Left lobe of liver (tissue), 2 donors: ENCODE measurements at regions not wholly inside any gene's neighbourhood (a gene's known extent, or its start where the extent isn't known, plus 50 kb on each side); places are given as distances from the start of the nearest gene placed in this dataset.
A peak's percentile ranks its signal among the peaks of the same experiment; 100 is the strongest.
"Not testable (repeated sequence)": the region's sequence is repeated elsewhere in the genome, so short reads cannot be mapped to it uniquely, and the experiment has no call there.

Source experiments
- ATAC-seq: fragments of 200-7000 bp; cut with Tn5 transposase; one replicate; pipeline ENCODE4 v1.9.1; 2020; ENCODE audit warnings: mild to moderate bottlenecking, moderate library complexity
- DNase-seq: peaks from one replicate; pipeline ENCODE4 v3.0.0-alpha.2; 2020; ENCODE audit warnings: low spot score
- donor health status: DM: no; HTN: no; CAD: no; lungs with moderate emphysema.
- donor health status: DM: no; HTN: yes; CAD: no.

DNA sequence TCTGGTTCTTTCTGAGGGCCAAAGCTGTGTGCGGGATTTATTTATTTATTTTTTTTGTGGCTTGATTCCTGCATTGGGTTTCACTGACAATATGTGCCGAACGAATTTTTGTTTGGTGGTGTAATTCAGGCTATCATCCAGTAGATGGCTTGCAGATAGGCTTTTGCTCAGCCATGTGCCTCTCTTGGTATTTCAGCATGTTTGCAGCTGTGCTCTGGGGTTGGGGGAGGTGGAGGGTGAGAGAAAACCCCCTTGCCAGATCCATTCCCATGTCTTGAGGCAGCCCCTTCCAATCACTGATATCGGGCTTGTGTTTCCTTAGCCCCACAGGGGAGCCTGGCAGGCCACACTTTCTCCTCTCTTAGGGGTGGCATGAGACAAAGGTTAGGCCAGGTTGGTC, 302.4 kb downstream of the PTGER3 start:
- DNase-seq (no peak), ATAC-seq (peak; percentile 48)

DNA sequence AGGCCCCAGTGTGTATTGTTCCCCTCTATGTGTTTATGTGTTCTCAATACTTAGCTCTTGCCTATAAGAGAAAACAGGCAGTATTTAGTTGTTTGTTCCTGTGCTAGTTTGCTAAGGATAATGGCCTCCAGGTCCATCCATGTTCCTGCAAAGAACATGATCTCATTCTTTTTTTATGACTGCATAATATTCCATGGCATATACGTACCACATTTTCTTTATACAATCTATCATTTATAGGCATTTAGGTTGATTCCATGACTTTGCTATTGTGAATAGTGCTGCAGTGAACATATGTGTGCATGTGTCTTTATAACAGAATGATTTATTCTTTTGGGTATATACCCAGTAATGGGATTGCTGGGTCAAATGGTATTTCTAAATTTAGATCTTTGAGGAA, 301.6 kb downstream of the PTGER3 start:
- DNase-seq, ATAC-seq: not testable (repeated sequence)

DNA sequence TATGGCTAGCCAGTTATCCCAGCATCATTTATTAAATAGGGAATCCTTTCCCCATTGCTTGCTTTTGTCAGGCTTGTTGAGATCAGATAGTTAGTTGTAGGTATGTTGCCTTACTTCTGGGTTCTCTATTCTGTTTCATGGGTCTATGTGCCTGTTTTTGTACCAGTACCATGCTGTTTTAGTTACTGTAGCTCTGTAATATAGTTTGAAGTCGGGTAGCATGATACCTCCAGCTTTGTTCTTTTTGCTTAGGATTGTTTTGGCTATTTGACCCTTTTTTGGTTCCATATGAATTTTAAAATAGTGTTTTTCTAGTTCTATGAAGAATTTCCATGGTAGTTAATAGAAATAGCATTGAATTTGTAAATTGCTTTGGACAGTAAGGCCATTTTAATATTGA, 300.5 kb downstream of the PTGER3 start:
- not testable (repeated sequence) for ATAC-seq, DNase-seq

DNA sequence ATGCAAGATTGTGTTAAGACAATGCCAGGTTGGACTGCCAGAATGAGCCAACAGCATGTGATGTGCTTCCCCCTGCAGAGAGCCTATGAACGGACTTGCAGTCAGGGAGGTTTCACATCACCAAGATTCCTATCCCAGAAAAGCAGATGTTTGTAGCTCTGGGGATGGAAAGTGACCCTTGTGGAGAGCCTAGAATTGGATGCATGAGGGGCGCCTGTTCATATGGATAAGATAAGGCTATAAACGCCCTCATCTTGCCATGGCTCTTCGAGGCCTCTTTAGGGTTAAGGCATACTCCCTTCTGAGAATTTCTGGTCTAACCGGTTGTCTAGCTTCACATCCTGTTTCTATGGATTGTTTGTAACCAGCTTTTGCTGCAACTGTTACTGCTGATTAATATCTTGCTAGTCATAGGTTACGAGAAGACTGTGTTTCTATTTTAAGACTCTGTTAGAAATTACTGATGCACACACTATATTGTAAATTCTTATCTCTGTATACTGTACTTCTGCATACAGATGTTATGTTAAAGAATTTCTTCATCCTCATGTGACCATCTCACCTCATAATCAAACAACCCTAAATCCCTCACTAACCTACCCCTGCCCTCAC, 295.8 kb downstream of the PTGER3 start:
- not testable (repeated sequence) for DNase-seq, ATAC-seq

DNA sequence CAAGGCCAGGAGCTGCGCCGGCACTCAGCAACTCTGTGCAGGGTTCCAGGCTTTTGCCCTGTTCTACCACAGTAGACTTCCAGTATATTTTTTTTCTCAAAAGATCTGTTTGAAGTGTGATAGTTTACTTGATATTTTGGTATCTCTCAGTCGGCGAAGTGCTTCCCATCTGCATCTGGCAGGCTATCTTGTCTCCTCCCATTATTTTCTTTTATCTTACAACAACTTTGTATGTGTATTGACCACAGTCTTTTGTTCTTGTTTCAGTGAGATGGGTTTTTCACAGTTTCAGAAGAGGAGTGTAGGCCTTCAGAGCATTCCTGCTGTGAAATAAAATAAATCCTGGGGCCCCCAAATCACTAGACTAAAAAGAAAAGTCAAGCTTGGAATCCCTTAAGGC, 292.9 kb downstream of the PTGER3 start:
- DNase-seq = no peak
- ATAC-seq = no peak

DNA sequence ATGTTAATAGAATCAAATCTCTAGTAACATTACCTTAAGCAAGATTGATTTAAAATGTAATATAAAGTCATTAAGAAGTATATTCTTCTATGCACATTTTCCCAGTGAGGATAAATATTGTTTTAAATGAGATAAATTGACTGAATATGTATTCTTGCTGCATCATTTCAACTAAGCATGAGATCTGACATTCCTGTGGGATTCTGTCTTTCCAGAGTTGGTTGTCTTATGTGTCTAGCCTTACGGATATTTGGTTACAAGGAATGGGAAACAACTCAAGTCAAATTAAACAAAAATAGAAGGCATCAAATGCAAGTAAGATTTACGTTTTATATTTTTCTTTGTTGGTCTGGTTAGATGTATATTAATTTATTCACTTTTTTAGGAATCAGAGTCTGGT, 287.5 kb downstream of the PTGER3 start:
- DNase-seq (no peak), ATAC-seq (no peak)

DNA sequence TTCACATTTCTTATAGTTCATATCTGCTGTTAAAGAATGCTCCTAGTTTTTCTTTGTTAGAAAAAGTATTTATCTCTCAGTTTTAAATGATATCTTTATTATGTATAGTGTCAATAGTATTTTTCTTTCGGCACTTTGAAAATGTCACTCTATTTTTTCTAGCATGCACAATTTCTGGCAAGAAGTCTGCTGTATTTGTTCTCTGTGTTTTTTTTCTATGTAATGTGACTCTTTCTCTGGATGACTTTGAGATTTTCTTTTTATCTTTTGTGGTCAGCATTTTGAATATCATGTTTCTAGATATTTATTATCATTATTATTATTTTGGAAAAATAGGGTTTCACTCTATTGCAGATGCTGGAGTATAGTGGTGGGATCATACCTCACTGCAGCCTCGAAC, 285.2 kb downstream of the PTGER3 start:
- no peak for ATAC-seq
- DNase-seq = no peak

DNA sequence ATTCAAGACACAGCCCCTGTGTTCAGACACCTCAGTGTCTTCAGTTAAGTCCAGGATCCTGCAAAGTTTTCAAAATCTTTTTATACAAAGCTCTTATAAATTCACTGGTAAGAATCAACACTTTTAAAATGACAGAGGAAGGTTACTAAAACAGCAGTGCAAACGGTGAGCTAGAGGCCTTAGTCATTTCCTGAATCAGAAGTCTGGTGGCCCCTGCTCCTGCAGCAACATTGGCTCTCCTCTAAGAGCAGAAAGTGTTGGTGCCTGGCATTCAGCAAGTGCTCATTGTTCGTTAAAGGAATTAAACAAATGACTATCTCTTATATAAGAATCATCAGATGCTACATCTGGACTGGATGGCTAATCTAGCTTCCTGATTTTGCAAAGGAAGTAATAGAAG, 282.9 kb downstream of the PTGER3 start:
- no peak for DNase-seq
- ATAC-seq = no peak

DNA sequence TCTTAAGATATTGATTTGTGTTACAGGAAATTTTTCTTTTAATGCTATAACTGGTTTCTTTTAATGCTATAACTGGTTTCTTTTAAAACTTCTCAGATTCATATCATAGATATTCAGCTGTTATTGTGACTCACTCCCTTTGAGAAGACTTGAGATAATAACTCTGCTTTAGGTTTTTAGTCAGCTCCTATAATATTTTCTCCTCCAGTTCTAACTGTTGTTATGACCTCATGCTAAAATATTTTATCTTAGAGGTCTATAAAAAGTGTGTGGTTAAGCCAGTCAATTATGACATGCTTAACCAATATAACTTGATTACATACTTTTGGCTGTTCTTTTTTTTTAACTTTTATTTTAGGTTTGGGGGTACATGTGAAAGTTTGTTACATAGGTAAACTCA, 280.2 kb downstream of the PTGER3 start:
- no peak for ATAC-seq
- no peak for DNase-seq

DNA sequence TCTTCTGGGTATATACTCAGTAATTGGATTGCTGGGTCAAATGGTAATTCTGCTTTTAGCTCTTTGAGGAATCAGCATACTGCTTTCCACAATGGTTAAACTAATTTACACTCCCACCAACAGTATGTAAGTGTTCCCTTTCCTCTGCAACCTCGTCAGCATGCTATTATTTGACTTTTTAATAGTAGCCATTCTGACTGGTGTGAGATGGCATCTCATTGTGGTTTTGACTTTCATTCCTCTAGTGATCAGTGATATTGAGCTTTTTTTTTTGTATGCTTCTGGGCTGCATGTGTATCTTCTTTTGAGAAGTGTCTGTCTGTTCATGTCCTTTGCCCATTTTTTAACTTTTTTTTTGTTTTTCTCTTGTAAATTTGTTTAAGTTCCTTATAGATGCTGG, 279.4 kb downstream of the PTGER3 start:
- DNase-seq (no peak), ATAC-seq (no peak)

DNA sequence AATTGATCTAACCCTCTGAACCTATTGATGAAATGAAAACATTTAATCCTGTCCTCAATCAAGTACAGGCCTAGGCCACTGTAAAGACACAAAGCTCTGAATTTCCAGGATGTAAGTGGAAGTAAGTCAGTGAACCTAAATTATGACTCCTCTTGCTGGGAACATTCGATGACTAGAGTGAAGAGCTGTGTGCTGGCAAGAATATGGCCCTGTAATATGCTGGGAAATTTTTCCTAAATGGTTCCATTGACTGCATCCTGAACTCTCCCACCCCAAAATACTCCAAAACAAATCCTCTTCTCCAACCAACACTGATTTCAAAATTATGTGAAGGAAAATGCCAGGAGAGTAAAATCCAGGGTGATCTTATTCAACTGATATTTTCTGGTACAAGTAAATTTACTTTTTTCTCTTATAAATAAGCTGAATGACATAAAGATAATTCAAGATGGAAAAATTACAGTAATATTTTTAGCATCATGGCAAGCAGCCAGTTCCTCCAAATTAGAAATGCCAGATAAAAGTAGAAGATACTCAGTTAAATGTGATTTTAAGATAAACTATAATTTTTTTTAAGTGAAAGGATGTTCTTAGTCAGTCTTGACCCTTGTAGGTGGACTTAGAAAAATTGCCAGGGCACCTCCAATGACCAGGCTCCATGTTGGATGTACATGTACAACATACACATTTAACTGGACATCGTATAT, 269.4 kb downstream of the PTGER3 start:
- no peak for DNase-seq
- ATAC-seq = no peak

DNA sequence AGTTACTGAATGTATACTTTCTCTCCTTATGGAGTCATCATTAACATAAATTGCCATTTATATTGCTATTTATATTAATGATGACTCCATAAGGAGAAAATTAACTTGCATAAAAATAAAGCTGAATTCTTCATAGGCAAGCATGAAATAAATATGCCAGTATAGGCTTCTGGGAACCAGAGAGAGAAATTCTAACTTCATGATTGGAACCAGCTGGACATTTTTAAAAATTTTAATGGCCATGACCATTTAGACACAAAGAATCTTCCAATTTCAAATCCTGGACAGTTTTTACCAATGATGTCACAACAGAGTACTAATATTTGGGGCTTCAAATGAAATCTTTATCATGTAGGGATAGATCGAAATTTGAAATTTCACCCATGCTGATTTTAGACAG, 268.7 kb downstream of the PTGER3 start:
- no peak for ATAC-seq
- DNase-seq = no peak

DNA sequence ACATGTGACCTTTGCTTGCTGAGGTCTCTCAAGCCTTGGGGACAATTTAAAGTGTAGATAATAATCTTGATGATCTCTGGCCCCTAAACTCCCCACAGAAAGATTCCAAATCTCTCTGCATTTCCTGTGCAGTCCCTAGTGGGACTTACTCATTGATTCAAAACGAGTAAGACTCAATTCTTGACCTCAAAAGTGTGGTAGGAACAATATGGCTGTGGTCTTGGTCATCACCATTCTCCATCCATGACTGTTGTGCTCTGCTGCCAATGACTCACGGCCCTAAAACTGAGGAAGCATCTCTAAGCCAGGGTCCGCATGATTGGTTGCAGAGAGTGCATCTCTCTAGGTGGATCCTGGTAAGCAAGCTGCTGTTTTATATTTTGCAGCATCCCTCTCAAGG, 268.0 kb downstream of the PTGER3 start:
- no peak for DNase-seq
- ATAC-seq = no peak

DNA sequence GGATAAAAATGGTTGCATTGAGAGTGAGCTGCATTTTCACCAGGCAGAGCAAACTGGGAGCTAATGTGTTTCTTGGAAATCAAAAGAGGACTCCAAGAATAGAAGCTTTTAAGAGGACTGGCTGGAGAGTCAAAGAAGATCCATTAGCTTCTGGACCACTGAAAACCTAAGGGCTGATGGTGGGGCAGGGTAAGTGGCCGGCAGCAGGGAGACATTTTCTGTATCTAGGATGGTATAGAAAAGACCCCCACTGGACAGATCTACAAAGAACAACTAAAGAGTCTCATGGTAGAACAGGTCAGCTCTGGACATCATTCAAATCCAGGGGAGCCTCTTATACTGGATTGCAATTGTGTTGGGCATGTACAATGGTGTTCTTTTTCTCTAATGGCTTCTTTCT, 262.3 kb downstream of the PTGER3 start:
- no peak for DNase-seq
- no peak for ATAC-seq

DNA sequence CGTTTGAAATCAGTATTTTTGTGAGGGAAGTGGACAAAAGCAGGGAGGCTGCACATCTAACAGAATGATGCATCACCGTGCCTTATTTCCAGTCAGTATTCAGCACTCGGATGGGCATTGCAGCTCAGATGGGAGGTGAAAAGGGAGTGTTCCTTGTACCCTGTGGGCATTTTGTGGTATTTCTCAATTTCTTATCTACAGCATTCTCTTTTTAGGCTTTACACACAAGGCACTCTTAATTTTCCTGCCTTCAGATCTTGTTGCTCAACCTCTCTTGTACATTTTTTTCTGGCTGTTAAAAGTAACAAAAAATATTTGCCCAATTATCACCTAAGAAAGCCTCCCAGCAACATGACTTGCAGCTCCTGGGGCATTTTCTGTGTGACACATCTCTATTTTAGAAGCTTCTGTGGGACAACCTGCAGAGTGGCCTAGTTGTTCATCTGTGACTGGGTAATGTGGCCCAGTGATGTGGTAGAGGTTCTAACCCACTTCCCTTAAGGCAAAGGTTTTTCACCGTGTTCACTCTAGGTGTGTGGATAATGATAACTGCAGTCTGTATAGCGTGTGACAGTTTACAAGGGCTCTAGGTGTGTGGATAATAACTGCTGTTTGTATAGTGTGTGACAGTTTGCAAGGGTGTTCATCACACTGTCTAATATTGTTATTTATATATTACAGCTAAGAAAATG, 257.2 kb downstream of the PTGER3 start:
- no peak for DNase-seq
- no peak for ATAC-seq

DNA sequence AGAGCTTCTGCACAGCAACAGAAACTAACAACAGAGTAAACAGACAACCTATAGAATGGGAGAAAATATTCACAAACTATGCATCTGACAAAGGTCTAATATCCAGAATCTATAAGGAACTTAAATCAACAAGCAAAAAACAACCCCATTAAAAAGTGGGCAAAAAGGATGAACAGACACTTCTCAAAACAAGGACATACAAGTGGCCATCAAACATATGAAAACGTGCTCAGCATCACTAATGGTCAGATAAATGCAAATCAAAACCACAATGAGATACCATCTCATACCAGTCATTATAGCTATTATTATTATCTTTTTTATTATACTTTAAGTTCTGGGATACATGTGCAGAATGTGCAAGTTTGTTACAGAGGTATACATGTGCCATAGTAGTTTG, 252.6 kb downstream of the PTGER3 start:
- not testable (repeated sequence) for ATAC-seq, DNase-seq

DNA sequence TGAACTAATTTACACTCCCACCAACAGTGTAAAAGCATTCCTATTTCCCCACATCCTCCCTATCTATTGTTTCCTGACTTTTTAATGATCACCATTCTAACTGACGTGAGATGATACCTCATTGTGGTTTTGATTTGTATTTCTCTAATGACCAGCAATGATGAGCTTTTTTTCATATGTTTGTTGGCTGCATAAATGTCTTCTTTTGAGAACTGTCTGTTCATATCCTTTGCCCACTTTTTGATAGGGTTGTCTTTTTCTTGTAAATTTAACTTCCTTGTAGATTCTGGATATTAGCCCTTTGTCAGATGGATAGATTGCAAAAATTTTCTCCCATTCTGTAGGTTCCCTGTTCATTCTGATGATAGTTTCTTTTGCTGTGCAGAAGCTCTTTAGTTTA, 251.3 kb downstream of the PTGER3 start:
- not testable (repeated sequence) for ATAC-seq, DNase-seq

DNA sequence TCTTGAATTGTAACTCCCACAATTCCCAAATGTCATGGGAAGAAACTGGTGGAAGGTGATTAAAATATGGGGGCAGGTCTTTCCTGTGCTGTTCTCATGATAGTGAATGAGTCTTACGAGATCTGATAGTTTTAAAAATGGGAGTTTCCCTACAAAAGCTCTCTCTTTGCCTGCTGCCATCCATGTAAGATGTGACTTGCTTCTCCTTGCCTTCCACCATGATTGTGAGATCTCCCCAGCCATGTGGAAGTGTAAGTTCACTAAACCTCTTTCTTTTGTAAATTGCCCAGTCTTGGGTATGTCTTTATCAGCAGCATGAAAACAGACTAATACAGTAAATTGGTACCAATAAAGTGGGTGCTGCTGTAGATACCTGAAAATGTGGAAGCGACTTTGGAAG, 245.0 kb downstream of the PTGER3 start:
- DNase-seq, ATAC-seq: not testable (repeated sequence)

DNA sequence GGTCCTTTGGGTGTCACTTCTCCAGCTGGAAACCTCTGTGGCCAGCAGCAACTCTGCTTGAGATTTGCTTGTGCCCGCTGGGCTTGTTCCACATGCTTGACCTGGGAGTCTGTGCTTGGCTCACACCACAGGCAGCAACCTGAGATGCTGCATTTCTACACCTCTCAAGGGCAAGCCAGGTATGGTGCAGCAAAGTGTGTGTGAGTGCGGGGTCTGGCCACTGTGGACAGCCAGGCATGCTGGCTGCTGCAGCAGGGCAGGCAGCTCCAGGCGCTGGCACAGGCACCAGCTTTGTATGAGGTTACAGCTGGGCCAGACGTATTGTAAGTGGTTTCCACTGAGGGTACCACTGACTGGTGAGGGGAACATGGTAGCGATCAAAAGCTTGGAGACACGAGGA, 242.0 kb downstream of the PTGER3 start:
- DNase-seq = no peak
- ATAC-seq = no peak

DNA sequence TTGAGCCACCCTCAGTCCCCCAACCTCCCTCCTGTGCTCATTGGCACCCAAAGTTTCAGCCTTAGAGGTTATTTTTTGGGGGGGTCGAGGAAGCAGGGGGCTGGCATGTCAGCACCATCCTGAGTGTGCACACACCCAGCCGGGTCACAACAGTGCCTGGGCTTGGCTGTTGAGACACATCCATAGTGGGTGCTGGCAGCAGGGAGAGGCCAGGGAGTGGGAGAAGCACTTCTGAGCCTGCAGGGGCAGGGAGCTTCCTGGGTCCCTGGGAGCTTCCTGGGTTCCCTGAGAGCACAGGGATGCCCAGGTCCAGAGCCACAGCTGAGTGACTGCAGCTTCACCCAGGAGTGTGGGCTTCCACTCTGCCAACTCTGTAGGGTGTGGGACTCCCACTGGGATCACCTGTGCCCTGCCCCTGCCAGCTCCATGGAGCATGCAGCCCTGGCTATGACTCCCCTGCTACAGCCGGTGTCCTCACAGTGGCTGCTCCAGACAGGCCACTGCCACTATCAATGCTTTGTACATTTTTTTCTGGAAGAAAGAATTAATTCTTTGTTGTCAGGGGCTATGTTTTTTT, 240.4 kb downstream of the PTGER3 start:
- DNase-seq = no peak
- no peak for ATAC-seq

DNA sequence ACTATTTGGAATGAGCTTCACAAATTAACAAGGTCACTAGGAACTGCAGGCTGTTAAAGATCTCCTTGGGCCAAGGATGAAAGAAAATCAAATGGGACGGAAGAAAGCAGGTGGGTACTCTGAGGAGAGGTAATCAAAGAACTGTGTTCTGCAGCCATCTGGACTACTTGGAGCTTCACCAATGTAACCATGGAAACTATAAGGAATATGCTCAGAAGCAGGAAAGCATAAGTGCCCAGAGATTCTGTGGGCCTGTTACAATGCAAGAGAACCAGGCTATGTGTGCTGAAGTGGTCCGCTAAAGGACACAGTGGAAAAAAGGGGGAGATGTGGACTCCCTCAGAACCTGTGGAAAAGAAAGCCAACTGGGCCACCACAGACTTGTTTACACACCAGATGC, 238.5 kb downstream of the PTGER3 start:
- DNase-seq (no peak), ATAC-seq (no peak)

DNA sequence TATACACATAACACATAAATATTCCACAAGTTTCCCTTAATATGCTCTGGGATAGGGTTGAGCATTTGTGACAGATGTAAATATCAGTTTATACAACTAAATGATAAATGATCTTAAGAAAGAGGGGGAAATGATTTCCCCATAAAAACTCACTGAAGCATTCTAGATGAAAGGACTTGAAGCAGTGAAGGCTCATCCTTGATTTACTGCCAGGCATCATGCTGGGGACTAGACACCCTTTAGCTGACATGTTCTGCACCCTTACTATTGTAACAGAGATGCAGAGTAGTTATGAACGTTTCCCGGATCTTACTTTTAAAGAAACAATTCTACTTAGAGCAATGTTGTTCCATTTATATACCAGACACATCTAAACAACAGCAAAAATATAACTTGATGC, 235.8 kb downstream of the PTGER3 start:
- ATAC-seq (no peak), DNase-seq (no peak)
